ENCODE measurements at regions not wholly inside any gene's neighbourhood (a gene's known extent, or its start where the extent isn't known, plus 50 kb on each side); places are given as distances from the start of the nearest gene placed in this dataset.

DNA sequence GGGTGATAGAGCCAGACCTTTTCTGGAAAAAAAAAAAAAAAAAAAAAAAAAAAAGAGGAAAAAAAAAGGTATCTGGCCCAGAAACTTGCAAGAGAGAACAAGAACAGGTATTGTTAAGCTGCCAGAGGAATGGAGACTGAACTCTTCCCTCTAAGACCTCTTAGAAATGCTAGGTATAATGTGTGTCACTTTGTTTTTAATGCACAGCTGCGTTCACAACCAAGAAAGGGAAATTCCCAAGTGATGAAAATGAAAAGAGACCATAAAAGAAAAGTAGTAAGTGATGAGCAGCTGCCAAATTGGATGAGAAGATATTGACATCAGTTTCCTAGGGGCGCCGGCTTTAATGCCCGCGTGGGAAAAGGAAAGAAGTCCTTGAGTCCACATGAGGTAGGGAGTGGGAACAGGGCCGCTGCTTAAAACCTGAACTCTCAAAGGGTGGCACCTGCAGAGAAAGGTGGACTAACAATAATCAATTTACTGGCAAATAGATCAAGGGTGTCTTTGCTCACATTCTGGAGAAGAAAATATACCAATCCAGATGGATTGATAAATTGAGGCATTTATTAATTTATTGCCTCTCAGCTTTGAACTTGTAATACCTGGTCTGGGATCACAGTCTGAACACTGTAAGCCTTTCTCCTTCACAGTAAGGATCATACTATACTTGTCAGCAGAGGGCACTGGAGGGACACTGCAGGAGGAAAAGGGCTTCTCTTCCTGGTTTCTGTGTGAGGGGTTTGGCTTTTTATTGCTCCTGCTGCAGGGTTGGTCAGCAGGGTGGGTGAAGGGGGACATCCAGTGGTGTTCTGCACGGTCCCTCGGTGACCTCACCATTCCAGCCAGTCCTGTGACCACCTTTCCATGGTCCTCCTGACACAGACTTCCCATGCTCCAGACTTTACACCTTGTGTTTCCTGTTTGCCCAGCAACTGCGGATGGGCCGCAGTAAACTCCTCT lies 131.6 kb downstream of the AQP9 start:
- DNase-seq (ENCODE audit: extremely low read depth in 1 of 2, low read depth in 1 of 2), result no peak

DNA sequence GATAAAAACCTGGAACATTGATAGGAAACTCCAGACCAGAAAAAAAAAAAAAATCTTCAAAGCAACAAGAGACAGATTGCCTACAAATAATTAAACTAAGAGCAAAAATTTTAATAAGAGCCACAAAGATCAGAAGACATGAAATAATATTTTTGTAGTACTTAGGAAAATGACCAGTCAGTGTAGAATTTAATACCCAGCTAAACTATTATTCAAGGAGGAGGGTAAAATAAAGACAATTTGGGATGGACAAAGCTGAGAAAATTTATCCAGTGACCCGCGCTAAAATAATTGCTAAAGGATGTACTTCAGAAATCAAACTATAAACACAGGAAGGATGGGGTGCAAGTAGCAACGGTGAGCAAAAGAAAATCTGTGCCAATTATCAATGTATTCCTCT lies 133.2 kb downstream of the AQP9 start:
- no peak for DNase-seq (ENCODE audit: extremely low read depth in 1 of 2, low read depth in 1 of 2)

DNA sequence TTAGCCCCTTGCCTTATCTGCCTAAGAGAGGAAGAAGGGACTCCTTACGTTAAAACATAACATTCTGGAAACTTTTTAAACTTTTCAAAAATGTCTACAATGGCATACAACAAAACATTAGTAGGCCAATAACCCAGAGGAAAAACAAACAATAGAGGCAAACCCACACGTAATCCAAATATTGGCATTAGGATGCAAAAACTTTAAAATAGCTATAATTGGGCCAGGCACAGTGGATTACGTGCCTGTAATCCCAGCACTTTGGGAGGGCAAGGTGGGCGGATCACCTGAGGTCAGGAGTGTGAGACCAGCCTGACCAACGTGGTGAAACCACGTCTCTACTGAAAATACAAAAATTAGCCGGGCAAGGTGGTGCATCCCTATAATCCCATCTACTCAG lies 134.9 kb downstream of the AQP9 start:
- DNase-seq (ENCODE audit: extremely low read depth in 1 of 2, low read depth in 1 of 2), result no peak

DNA sequence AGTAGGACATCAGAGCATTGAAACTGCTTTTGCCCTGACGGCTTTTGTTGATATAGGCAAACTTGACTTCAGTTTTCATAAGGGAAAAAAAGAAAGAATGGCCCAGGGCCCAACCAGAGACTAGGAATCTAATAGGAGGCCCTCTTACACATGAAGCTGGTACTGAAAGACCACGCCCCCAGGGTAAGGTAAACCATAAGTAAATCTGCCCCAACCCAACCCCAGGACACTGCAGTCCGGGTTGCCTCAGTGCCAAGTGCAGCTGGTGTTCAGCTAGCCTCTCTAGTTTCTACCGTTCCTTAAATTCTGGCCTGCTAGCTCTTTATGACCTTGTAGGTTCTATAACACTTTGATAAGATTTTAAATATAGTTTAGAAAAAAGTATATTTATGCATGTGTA lies 136.7 kb downstream of the AQP9 start:
- DNase-seq (ENCODE audit: extremely low read depth in 1 of 2, low read depth in 1 of 2), result no peak

DNA sequence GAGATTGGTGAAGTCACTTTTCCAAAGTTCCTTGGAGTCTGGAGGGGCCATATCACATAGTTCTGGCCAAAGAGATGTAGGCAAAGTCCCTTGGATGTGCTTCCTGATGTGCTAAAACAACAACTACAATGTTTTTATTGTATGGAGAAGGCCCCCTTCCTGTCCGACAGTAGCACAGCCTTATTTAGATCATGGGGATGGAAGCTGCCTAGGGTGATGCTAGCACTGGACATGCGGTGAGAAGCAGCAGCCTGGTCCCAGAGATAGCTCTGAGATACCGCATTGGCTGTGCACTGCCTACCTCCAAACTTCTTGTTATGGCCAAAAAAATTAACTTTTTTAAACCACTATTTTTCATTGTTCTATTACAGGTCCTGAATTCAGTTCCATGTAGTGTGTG lies 137.6 kb downstream of the AQP9 start:
- DNase-seq (ENCODE audit: extremely low read depth in 1 of 2, low read depth in 1 of 2), result no peak

DNA sequence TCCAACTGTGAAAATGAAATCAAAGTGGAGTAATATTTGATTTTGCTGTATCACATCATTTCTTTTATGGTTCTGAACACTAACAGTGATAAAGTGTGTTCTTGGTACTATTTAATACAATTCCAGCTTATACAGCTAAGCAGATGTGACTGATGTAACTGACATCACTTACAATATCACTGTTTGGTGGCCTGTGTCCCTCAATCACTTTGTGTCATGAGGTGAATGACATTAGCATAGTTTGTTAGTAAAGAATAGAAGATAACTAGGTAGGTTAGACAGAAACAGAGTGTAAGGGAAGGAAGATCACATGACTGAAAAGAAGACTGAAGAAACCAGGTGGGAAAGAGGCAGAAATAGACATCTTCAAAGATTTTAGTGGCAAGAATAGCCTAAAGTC lies 138.7 kb downstream of the AQP9 start:
- DNase-seq (ENCODE audit: extremely low read depth in 1 of 2, low read depth in 1 of 2), result no peak

DNA sequence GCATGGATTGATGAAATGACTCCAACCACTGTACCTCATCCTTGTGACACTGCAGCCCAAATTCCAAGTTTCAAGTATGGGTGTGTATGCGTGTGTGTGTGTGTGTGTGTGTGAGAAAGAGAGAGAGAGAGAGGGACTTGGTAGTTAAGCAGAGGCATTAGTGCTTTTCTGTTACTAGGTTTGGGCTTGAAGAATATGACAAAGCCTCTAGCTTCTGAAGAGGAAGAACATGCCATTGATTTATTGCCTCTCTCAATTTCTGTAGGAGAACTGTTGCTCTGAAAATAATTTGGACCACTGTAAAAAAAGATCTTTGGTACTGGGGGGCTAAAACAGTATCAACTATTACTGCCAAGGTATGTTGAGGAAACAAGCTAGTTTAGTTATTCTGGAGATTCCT lies 139.2 kb downstream of the AQP9 start:
- no peak for DNase-seq (ENCODE audit: extremely low read depth in 1 of 2, low read depth in 1 of 2)

DNA sequence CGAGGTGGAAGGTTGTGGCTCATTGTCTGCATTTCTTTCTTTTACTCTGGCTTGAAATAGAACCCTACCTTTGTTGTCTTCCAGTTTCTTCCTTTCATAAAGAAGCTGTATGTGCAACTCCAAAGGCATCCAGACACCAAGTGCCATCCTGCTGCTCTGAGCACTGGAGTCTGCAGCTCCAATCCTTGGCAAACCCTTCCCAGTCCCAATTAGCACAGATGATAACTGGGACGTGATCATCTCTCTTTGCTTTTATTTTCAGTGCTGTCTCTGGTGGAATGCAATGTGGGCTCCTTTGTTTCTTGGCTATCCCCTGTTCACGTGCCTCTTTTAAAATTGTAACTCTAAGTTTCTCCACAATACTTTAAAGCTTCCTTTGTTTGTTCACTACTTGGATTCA lies 140.9 kb downstream of the AQP9 start:
- no peak for DNase-seq (ENCODE audit: extremely low read depth in 1 of 2, low read depth in 1 of 2)

DNA sequence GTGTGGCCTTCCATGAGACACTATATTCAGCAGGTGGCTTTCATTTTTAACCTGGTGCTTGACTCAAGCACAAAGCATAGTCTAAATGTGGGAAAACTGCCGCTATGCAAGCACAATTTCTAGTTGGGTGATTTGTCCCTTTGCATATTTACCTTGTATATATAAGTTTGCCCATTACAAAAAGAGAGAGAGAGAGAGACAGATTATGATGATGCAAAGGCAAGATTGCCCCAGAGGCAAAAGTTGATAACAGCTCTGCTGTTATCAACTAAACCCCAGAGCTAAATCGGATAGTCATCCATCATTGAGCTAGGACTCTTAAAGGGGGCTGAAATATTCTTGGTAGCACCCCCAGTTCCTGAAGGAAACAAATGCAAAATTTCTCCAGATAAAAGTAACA lies 141.5 kb downstream of the AQP9 start:
- no peak for DNase-seq (ENCODE audit: extremely low read depth in 1 of 2, low read depth in 1 of 2)

DNA sequence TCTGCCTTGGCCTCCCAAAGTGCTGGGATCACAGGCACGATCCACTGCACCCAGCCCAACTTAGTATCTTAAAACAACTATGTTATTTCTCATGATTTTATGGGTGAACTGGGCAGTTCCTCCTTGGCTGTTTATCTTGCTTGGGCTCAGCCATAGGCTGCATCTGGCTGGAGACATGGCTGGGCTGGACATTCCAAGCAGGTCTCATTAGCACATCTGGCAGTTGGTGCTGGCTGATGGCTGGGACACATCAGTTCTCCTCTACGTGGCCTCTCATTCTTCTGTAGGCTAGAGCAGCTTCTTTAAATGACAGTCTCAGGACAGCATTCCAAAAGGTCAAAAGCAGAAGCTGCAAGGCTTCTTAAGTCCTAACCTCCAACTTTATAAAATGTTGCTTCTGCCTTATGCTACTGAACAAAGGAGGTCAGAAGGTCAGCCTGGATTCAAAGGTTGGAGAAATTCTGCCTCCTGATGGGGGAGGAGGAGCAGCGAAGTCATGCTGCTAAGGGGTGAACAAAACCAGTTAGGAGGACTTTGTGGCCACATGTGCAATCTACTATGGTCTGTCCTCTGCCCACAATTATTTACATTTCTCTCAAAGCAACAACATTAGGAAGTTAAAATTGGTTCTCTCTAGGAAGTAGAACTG lies 144.0 kb downstream of the AQP9 start:
- DNase-seq (ENCODE audit: extremely low read depth in 1 of 2, low read depth in 1 of 2), result no peak

DNA sequence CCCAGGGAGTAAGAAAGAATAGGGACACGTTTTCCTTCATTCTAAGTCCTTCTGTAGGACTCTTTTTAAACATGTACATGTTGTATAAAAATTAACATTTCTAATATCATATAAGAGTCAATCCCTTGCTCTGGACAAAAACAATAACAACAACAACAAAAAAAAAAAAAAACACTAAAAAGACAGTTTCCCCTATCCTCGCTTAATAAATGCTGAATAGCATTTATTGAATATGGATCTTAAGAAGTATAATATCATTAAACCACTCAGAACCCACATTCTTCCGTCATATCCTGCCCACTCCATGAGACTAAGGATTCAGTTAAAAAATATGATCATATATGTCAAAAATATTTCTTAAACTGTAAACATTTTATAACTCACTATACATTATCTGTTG lies 145.1 kb downstream of the AQP9 start:
- no peak for DNase-seq (ENCODE audit: extremely low read depth in 1 of 2, low read depth in 1 of 2)

DNA sequence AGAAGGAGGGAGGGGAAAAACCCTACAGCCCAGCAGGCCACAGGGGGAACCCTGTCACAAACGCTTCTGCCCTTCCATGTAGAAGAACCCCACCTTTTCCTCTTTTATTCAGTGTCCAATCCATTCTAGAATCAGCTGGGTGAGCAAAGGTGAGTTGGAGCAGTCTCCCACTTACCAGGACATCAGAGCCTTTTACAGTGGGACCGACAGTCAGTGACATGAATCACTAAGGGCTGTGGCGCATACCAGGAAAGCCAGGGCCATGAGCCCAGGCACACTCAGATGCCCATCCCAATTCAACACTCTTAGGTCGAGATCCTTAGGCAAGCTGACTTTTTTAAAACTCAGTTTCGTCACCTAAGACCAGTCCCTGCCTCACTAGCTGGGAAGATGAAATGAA lies 146.1 kb downstream of the AQP9 start:
- no peak for DNase-seq (ENCODE audit: extremely low read depth in 1 of 2, low read depth in 1 of 2)

DNA sequence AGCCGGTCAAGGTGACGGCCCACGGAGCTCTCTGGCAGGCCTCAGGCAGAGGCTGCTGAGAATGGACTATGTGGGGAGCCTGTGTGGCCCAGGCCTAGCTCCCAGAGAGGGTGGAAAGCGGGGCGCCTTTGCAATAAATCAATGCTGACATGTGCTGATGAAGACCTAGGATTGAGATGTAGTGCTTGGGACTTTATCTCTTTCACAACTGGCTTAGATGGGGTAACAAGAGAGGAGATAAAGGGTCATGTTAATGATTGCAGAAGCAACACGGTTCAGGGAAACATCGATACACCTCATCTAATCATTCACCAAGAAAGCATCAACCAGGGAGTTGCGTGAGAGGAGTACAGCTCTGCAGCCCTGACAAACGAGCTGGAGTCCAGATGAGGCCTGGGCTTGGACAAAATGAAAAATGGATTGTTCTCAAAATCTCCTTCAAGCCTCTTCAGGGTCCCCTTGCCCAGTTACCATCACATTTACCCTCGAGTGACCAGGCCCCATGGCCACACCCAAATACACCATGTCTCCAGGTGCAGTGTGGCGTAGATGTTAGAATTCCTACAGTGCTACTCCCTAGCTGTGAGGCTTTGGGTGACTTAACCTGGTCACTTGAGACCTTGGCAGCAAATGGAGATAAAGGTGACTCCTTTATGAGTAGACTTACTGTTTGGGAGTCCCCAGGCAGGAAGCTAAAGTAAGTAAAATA lies 146.4 kb upstream of the LIPC start:
- no peak for DNase-seq (ENCODE audit: extremely low read depth in 1 of 2, low read depth in 1 of 2)

DNA sequence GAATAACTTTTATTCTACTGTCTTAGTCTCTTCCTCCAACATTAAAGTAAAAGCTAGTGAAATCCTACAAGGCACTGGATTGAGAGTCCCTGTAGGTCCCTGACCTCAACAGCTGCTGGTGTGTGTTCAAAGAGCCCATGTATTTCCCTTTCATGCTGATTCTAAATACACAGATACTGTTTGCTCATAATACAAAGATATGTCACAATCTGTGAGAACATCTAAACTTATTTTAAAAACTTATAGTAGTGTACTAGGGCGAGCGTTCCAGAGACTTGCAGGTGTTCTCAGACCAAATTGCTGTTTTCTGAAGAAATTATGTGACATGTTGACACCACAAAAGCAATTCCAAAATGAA lies 145.9 kb upstream of the LIPC start:
- no peak for DNase-seq (ENCODE audit: extremely low read depth in 1 of 2, low read depth in 1 of 2)

DNA sequence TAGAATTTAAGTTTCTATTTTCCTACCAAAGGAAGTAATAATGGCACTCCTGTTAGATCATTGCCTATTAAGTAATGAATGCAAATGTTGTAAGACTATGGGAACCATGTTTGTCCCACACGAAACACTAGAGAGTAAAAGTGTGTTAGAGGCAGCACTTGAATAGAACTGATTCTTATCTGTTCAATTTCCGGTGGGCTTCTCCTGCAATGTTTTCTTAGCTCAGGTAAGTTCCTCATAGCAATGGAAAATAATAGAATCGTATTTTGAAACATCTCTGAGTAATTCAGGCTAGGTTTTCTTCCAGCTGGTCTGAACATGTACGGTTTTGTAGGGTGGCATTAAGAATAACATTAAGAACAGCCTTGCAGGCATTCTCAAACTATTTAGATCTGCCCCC lies 145.3 kb upstream of the LIPC start:
- DNase-seq (ENCODE audit: extremely low read depth in 1 of 2, low read depth in 1 of 2), result no peak

DNA sequence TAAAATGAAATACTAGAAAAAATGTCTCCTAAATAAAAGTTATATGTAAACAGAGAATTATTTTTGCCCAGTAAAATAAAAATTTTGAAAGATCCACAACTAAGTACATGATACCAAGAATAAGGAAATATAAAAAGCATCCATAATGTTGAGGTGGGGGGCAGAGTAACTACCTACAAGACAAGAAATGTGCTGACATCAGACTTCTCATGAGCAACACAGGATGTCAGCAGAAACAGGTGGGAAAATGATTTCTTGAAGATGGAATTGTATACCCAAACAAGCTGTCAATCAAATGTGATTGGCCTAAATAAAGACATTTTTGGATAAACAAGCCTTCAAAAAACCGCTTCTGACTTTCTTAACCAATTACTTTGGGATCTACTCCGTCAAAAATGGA lies 143.9 kb upstream of the LIPC start:
- DNase-seq (ENCODE audit: extremely low read depth in 1 of 2, low read depth in 1 of 2), result no peak

DNA sequence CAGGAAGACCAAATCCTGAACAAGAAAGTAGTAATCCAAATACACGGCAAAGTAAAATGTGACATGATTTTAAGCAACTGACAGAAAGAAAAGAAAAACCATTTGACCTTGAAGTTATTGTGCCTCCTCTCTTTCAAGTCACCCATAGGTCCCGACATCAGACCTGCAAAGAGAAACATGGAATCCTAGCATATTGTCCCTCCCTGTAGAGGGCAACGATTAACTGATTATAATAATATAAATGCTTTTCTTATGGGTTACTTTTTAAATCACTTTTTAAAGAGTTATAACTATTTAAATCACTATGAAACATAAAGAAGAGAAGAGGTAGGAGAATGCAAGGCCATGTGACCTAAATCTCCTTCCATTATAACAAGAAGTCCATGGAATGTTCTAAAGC lies 143.2 kb upstream of the LIPC start:
- no peak for DNase-seq (ENCODE audit: extremely low read depth in 1 of 2, low read depth in 1 of 2)

DNA sequence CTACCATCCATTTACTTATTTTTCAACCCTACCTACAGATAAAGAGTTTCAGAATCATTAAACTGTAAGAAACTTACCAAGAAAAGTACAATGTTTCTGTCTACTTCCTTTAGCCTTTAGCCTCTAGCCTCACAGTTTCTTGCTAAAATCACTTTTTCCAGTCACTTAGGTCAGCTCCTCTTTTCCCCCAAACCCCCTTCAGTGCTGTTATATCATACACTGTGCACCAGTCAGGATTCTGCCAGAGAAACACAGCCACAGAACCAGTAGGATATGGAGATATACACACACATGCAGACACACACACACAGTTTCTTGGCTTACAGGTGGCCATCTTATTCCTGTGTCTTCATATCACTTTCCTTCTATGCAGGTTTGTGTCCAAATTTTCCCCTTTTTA lies 139.9 kb upstream of the LIPC start:
- no peak for DNase-seq (ENCODE audit: extremely low read depth in 1 of 2, low read depth in 1 of 2)

DNA sequence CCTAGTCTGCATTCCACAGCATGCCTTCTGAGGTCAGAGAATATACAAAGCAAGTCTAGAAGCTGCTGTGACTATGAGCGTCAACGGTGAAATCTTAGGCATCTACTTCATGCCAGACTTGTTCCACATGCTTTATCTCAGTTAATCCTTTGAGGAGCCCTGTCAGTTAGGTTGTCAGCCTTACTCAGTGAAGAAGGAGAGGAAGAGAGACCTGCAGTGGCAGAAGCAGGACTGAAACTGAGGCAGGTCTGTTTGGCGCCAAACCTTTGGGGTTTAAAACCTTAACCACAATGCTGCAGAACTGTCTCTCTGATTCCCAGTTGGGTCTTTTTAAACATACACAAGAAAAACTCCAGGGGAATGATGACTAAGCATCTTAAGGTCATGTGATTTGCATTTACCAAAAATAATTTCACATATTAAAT lies 139.0 kb upstream of the LIPC start:
- no peak for DNase-seq (ENCODE audit: extremely low read depth in 1 of 2, low read depth in 1 of 2)

DNA sequence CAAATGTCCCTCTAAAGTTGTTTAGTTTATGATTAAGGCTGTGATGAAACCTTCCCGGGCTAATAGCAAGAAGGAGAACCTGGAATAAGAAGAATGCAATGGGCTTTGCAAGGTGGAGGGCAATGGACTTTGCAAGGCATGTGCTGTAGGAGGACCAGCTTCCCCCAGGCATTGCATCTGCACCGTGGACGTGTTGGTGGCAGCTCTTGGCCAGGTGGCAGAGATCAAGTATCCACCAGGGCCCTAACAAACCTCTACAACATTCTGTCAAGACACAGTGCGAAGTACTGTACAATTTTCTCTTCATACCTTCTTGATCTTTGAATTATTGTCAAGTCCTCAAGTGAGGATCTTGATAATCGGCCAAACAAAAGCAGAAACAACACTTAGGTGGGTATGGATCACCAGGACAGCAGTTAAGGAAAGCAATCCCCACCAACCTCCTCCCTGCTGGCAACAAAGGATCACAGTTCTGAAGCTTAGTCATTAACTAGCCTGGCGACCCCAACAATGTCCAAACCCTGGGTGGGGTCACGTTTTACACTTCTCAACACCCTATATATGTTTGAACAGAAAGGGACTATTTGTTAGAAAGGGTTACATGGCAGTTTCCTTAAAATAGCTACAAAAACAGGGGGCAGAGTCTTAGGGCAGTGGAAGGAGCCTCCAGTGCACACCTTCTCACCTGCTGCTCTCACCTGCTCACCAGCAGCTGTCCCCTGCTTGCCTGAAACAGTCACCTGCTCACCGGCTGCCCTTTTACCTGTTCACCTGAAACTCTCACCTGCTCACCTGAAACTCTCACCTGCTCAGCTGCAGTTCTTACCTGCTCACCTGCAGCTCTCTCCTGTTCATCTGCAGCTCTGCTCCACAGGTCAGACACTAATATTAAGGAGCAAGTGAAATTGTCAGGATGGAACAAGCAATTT lies 137.9 kb upstream of the LIPC start:
- no peak for DNase-seq (ENCODE audit: extremely low read depth in 1 of 2, low read depth in 1 of 2)

Data from stimulated activated CD8-positive, alpha-beta memory T cell treated with anti-CD3 and anti-CD28 coated beads, Interleukin-7, amount 100 ng/mL, for 48 hours (primary cell).